ENCODE measurements at regions not wholly inside any gene's neighbourhood (a gene's known extent, or its start where the extent isn't known, plus 50 kb on each side); places are given as distances from the start of the nearest gene placed in this dataset.

DNA sequence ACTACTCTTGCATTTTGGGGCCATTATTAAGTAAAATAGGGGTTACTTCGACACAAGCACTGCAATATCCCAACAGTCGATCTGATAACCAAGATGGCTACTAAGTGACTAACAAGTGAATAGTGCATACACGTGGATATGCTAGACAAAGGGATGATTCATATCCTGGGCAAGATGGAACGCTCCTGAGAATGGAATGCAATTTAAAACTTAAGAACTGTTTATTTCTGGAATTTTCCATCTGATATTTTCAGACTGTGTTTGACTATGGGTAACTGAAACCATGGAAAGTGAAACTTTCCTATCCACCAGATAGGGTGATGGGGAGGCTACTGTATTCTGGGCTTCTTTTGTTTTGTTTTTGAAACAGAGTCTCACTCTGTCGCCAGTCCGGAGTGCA lies 66.5 kb downstream of the ILRUN start:
- no CpG with 5 or more reads among the region's 6 CpGs for WGBS (ENCODE audit: extremely low coverage, insufficient coverage, insufficient read length)
- peak; percentile 50 to 88 for DNase-seq

DNA sequence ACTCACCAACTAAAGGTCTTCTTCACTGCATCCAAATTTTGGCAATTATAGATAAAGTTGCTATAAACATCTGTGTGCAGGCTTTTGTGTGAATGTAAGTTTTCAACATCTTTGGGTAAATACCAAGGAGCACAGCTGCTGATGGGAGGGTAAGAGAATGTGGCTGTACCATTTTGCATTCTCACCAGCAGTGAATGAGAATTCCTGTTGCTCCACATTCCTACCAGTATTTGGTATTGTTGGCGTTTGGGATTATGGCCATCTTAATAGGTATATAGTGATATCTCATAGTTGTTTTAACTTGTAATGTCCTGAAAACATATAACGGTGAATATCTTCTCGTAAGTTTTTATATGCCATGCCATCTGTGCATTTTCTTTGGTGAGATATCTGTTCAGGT lies 69.3 kb downstream of the ILRUN start:
- no peak overlapping the region for H3K9ac ChIP-seq (ENCODE audit: low read length)
- H3K27ac ChIP-seq (ENCODE audit: low read depth, low read length), result no peak overlapping the region
- H3K4me1 ChIP-seq (ENCODE audit: control insufficient read depth in 1 of 2, insufficient read depth in 2 of 2, low read length in 2 of 2), result peaks cover 3% of the 10 kb centered on the region in 2 experiments
- H3K79me2 ChIP-seq (ENCODE audit: control insufficient read depth, insufficient read depth, low read length, poor library complexity), result no peaks in the 10 kb centered on the region
- no peak overlapping the region for H2AFZ ChIP-seq (ENCODE audit: insufficient read depth, low read length, poor library complexity)
- DNase-seq, result peak; percentile 48 to 91
- no peaks in the 10 kb centered on the region for H3K9me3 ChIP-seq (ENCODE audit: insufficient read depth, low read depth, low read length)
- H4K12ac ChIP-seq (ENCODE audit: low read depth, low read length), result no peak overlapping the region
- no peak overlapping the region for H3K4ac ChIP-seq (ENCODE audit: low read depth, low read length)
- WGBS (ENCODE audit: extremely low coverage, insufficient coverage, insufficient read length), result no CpG with 5 or more reads among the region's 3 CpGs
- H3K36me3 ChIP-seq (ENCODE audit: control insufficient read depth in 1 of 2, insufficient read depth in 2 of 2, low read length in 2 of 2), result peaks cover 0 to 4% of the 10 kb centered on the region in 2 experiments
- H2BK12ac ChIP-seq (ENCODE audit: low read length), result no peak overlapping the region
- H2BK5ac ChIP-seq (ENCODE audit: low read depth, low read length, poor library complexity), result no peak overlapping the region
- H3K18ac ChIP-seq (ENCODE audit: low read length), result no peak overlapping the region
- no peak overlapping the region for H2BK120ac ChIP-seq (ENCODE audit: insufficient read depth, low read length, poor library complexity)
- no peaks in the 10 kb centered on the region for H3K27me3 ChIP-seq (ENCODE audit: insufficient read depth, low read length)
- H3K4me3 ChIP-seq (ENCODE audit: low read depth, low read length), result no peak overlapping the region
- no peak overlapping the region for H3K14ac ChIP-seq (ENCODE audit: low read length)
- H4K8ac ChIP-seq (ENCODE audit: low read depth, low read length), result no peak overlapping the region
- no peak overlapping the region for H4K91ac ChIP-seq (ENCODE audit: low read depth, low read length)
- no peak overlapping the region for H2AK5ac ChIP-seq (ENCODE audit: low read length)
- H3K79me1 ChIP-seq (ENCODE audit: low read length), result no peaks in the 10 kb centered on the region
- no peak overlapping the region for H3K23ac ChIP-seq (ENCODE audit: low read length)
- H3K4me2 ChIP-seq (ENCODE audit: low read length), result no peak overlapping the region

More for the DNA sequence above, 66.5 kb downstream of the ILRUN start:
- Histone ChIP-seq H2BK5ac (ENCODE audit: low read depth, low read length, poor library complexity) (no peak overlapping the region), H3K27me3 (ENCODE audit: insufficient read depth, low read length) (no peaks in the 10 kb centered on the region), H3K4me1 (ENCODE audit: control insufficient read depth in 1 of 2, insufficient read depth in 2 of 2, low read length in 2 of 2) (peaks cover 3% of the 10 kb centered on the region in 2 experiments), H3K9ac (ENCODE audit: low read length) (no peak overlapping the region), H3K36me3 (ENCODE audit: control insufficient read depth in 1 of 2, insufficient read depth in 2 of 2, low read length in 2 of 2) (peaks cover 0 to 4% of the 10 kb centered on the region in 2 experiments), H4K12ac (ENCODE audit: low read depth, low read length) (no peak overlapping the region), H2BK12ac (ENCODE audit: low read length) (peak overlapping the region; percentile 38), H3K4ac (ENCODE audit: low read depth, low read length) (no peak overlapping the region), H3K79me1 (ENCODE audit: low read length) (no peaks in the 10 kb centered on the region), H4K91ac (ENCODE audit: low read depth, low read length) (peak overlapping the region; percentile 7), H3K79me2 (ENCODE audit: control insufficient read depth, insufficient read depth, low read length, poor library complexity) (no peaks in the 10 kb centered on the region), H3K14ac (ENCODE audit: low read length) (no peak overlapping the region), H3K4me3 (ENCODE audit: low read depth, low read length) (no peak overlapping the region), H4K8ac (ENCODE audit: low read depth, low read length) (no peak overlapping the region), H2AFZ (ENCODE audit: insufficient read depth, low read length, poor library complexity) (no peak overlapping the region), H2BK120ac (ENCODE audit: insufficient read depth, low read length, poor library complexity) (no peak overlapping the region), H3K9me3 (ENCODE audit: insufficient read depth, low read depth, low read length) (no peaks in the 10 kb centered on the region), H2AK5ac (ENCODE audit: low read length) (no peak overlapping the region), H3K23ac (ENCODE audit: low read length) (no peak overlapping the region), H3K4me2 (ENCODE audit: low read length) (no peak overlapping the region), H3K18ac (ENCODE audit: low read length) (no peak overlapping the region), H3K27ac (ENCODE audit: low read depth, low read length) (no peak overlapping the region)

DNA sequence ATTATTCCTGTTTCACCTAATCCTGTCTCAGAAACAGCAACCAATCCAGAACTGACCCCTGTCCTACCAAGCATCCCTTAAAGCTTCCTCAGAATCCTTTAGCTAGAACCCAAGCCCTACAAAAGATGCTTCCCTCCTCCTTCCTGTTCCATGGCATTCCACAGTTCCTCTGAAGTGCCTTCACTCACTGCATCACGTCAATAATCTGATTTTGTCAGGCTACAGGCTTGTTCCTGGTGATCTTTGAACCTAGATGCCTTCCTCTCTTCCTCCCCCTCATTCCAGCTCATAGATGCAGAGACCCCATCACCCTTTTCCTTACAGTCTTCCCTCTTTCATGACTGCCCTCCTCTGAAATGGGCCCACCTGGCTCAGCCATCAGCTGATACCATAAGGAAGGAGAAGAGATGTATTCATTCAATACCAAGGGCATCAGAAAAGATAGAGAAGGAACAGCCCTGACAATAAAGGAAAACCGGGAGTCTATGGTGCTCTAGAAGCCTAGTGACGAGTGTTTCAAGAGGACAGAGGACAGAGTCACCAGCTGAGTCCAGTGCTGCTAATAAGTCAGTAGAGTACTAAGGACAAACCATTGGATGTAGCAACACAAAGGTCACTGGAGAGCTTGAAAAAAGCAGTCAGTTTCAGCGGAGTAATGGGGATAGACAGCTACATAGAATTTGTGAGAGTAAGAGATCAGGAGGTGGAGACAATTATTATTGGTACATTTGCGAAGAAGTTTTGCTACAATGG lies 62.5 kb upstream of the SPDEF start:
- no CpG with 5 or more reads among the region's 5 CpGs for WGBS (ENCODE audit: extremely low coverage, insufficient coverage, insufficient read length)
- peaks cover 0 to 5% of the 10 kb centered on the region in 2 experiments for H3K4me1 ChIP-seq (ENCODE audit: control insufficient read depth in 1 of 2, insufficient read depth in 2 of 2, low read length in 2 of 2)

DNA sequence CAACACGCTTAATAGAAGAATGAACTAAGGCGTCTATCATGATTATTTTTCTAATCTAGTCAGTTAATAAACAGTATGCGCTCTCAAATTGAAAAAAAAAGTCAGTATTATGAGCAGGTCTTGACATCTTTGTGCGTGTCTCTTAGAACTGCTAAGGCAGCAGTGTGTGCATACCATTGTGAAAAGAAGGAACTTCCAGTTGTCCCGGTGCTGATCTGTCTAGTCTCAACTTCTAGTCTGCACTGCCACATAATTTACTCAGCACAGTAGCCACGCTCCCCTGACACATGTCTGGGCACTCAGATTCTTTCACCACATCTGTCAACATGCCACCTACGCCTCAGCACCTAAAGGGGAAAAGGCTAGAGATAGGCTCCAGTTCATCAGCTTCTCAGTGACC lies 61.1 kb upstream of the SPDEF start:
- no CpG with 5 or more reads among the region's 7 CpGs for WGBS (ENCODE audit: extremely low coverage, insufficient coverage, insufficient read length)
- no peak overlapping the region for H3K23ac ChIP-seq (ENCODE audit: low read length)

More for the DNA sequence above, 62.5 kb upstream of the SPDEF start:
- H2BK12ac ChIP-seq (ENCODE audit: low read length), result no peak overlapping the region
- H3K9me3 ChIP-seq (ENCODE audit: insufficient read depth, low read depth, low read length), result no peaks in the 10 kb centered on the region
- H2BK5ac ChIP-seq (ENCODE audit: low read depth, low read length, poor library complexity), result no peak overlapping the region
- H3K79me1 ChIP-seq (ENCODE audit: low read length), result no peaks in the 10 kb centered on the region
- H3K27me3 ChIP-seq (ENCODE audit: insufficient read depth, low read length), result no peaks in the 10 kb centered on the region
- H4K12ac ChIP-seq (ENCODE audit: low read depth, low read length), result no peak overlapping the region
- no peak overlapping the region for H2BK120ac ChIP-seq (ENCODE audit: insufficient read depth, low read length, poor library complexity)
- H3K79me2 ChIP-seq (ENCODE audit: control insufficient read depth, insufficient read depth, low read length, poor library complexity), result no peaks in the 10 kb centered on the region
- H3K27ac ChIP-seq (ENCODE audit: low read depth, low read length), result no peak overlapping the region
- no peak overlapping the region for H3K14ac ChIP-seq (ENCODE audit: low read length)
- H2AK5ac ChIP-seq (ENCODE audit: low read length), result no peak overlapping the region
- H3K4ac ChIP-seq (ENCODE audit: low read depth, low read length), result no peak overlapping the region
- H3K23ac ChIP-seq (ENCODE audit: low read length), result no peak overlapping the region
- H4K8ac ChIP-seq (ENCODE audit: low read depth, low read length), result no peak overlapping the region
- no peak overlapping the region for H3K9ac ChIP-seq (ENCODE audit: low read length)
- H3K18ac ChIP-seq (ENCODE audit: low read length), result no peak overlapping the region
- H4K91ac ChIP-seq (ENCODE audit: low read depth, low read length), result no peak overlapping the region
- no peaks in the 10 kb centered on the region for H3K36me3 ChIP-seq (ENCODE audit: control insufficient read depth in 1 of 2, insufficient read depth in 2 of 2, low read length in 2 of 2)
- H3K4me3 ChIP-seq (ENCODE audit: low read depth, low read length), result no peak overlapping the region
- no peak overlapping the region for H2AFZ ChIP-seq (ENCODE audit: insufficient read depth, low read length, poor library complexity)
- H3K4me2 ChIP-seq (ENCODE audit: low read length), result no peak overlapping the region
- no peak for DNase-seq

More for the DNA sequence above, 61.1 kb upstream of the SPDEF start:
- H3K36me3 ChIP-seq (ENCODE audit: control insufficient read depth in 1 of 2, insufficient read depth in 2 of 2, low read length in 2 of 2), result no peaks in the 10 kb centered on the region
- H3K79me1 ChIP-seq (ENCODE audit: low read length), result no peaks in the 10 kb centered on the region
- no peak overlapping the region for H3K27ac ChIP-seq (ENCODE audit: low read depth, low read length)
- H3K18ac ChIP-seq (ENCODE audit: low read length), result no peak overlapping the region
- H2AK5ac ChIP-seq (ENCODE audit: low read length), result no peak overlapping the region
- no peak overlapping the region for H4K8ac ChIP-seq (ENCODE audit: low read depth, low read length)
- H3K27me3 ChIP-seq (ENCODE audit: insufficient read depth, low read length), result no peaks in the 10 kb centered on the region
- no peak overlapping the region for H4K91ac ChIP-seq (ENCODE audit: low read depth, low read length)
- no peaks in the 10 kb centered on the region for H3K79me2 ChIP-seq (ENCODE audit: control insufficient read depth, insufficient read depth, low read length, poor library complexity)
- H2AFZ ChIP-seq (ENCODE audit: insufficient read depth, low read length, poor library complexity), result no peak overlapping the region
- no peak overlapping the region for H3K9ac ChIP-seq (ENCODE audit: low read length)
- H2BK12ac ChIP-seq (ENCODE audit: low read length), result no peak overlapping the region
- H2BK120ac ChIP-seq (ENCODE audit: insufficient read depth, low read length, poor library complexity), result no peak overlapping the region
- no peak overlapping the region for H2BK5ac ChIP-seq (ENCODE audit: low read depth, low read length, poor library complexity)
- H3K4me3 ChIP-seq (ENCODE audit: low read depth, low read length), result no peak overlapping the region
- no peak for DNase-seq
- no peaks in the 10 kb centered on the region for H3K9me3 ChIP-seq (ENCODE audit: insufficient read depth, low read depth, low read length)
- H3K4ac ChIP-seq (ENCODE audit: low read depth, low read length), result no peak overlapping the region
- peaks cover 0 to 5% of the 10 kb centered on the region in 2 experiments for H3K4me1 ChIP-seq (ENCODE audit: control insufficient read depth in 1 of 2, insufficient read depth in 2 of 2, low read length in 2 of 2)
- no peak overlapping the region for H3K14ac ChIP-seq (ENCODE audit: low read length)
- H4K12ac ChIP-seq (ENCODE audit: low read depth, low read length), result no peak overlapping the region
- H3K4me2 ChIP-seq (ENCODE audit: low read length), result no peak overlapping the region
